Mesenchymal stem cell (in vitro differentiated cells and primary cell): ENCODE measurements at regions not wholly inside any gene's neighbourhood (a gene's known extent, or its start where the extent isn't known, plus 50 kb on each side); places are given as distances from the start of the nearest gene placed in this dataset.
"Not testable (repeated sequence)": the region's sequence is repeated elsewhere in the genome, so short reads cannot be mapped to it uniquely, and the experiment has no call there.

Experiments used
- DNase-seq: peaks from one replicate; pipeline ENCODE4 v3.0.0-alpha.2; 2013
- H2AFZ ChIP-seq: one replicate; pipeline ENCODE4 v1.6.1; 2013; ENCODE audit warnings: low read depth, mild to moderate bottlenecking, control low read depth, inconsistent platforms, low read length, moderate library complexity
- H2AK5ac ChIP-seq: 2 replicates; pipeline ENCODE4 v1.6.1; 2013; ENCODE audit warnings: low read length, moderate library complexity, mild to moderate bottlenecking, inconsistent platforms; ENCODE audit not compliant: severe bottlenecking
- H2BK120ac ChIP-seq: one replicate; pipeline ENCODE4 v1.6.1; 2013; ENCODE audit warnings: low read depth, mild to moderate bottlenecking, inconsistent platforms, low read length, moderate library complexity
- H2BK12ac ChIP-seq, 2 experiments: one replicate each; pipeline ENCODE4 v1.6.1; 2013; ENCODE audit warnings: inconsistent platforms in 2 of 2, low read length in 2 of 2, mild to moderate bottlenecking in 2 of 2, moderate library complexity in 2 of 2, control low read depth in 1 of 2
- H2BK15ac ChIP-seq: one replicate; pipeline ENCODE4 v1.6.1; 2013; ENCODE audit warnings: mild to moderate bottlenecking, low read depth, inconsistent platforms; ENCODE audit not compliant: poor library complexity, severe bottlenecking
- H2BK5ac ChIP-seq: 2 replicates; pipeline ENCODE4 v1.6.1; 2013; ENCODE audit warnings: low read depth, mild to moderate bottlenecking, low read length, control low read depth, inconsistent platforms; ENCODE audit not compliant: poor library complexity, severe bottlenecking
- H3K14ac ChIP-seq, 2 experiments: one replicate each; pipeline ENCODE4 v1.6.1; 2013; ENCODE audit warnings: inconsistent platforms in 2 of 2, low read length in 2 of 2, control low read depth in 1 of 2, mild to moderate bottlenecking in 1 of 2, moderate library complexity in 1 of 2
- H3K18ac ChIP-seq, 2 experiments: one replicate each; pipeline ENCODE4 v1.6.1; 2013; ENCODE audit warnings: inconsistent platforms in 2 of 2, low read length in 2 of 2, control low read depth in 1 of 2, low read depth in 1 of 2, mild to moderate bottlenecking in 1 of 2
- H3K23ac ChIP-seq, 2 experiments: one replicate each; pipeline ENCODE4 v1.6.1; 2013; ENCODE audit warnings: inconsistent platforms in 2 of 2, low read length in 2 of 2, mild to moderate bottlenecking in 2 of 2, moderate library complexity in 2 of 2, control low read depth in 1 of 2
- H3K27ac ChIP-seq: 2 replicates; pipeline ENCODE4 v1.5.1; 2013; ENCODE audit warnings: mild to moderate bottlenecking, moderate library complexity, low read length, control low read depth, inconsistent platforms; ENCODE audit not compliant: poor library complexity, severe bottlenecking
- H3K27me3 ChIP-seq, 2 experiments: 2 replicates each; pipeline versions ENCODE4 v1.6.1 to v1.7.0; 2013; ENCODE audit warnings: low read length in 2 of 2, mild to moderate bottlenecking in 2 of 2, moderate library complexity in 2 of 2, control low read depth in 1 of 2, inconsistent platforms in 1 of 2; ENCODE audit not compliant: control insufficient read depth in 1 of 2, insufficient read depth in 1 of 2
- H3K36me3 ChIP-seq, 2 experiments: 2 replicates each; pipeline versions ENCODE4 v1.6.1 to v1.7.0; 2013; ENCODE audit warnings: low read length in 2 of 2, control low read depth in 1 of 2, inconsistent platforms in 1 of 2, low read depth in 1 of 2, mild to moderate bottlenecking in 1 of 2; ENCODE audit not compliant: insufficient read depth in 2 of 2, control insufficient read depth in 1 of 2
- H3K4ac ChIP-seq, 2 experiments: one replicate each; pipeline ENCODE4 v1.6.1; 2013; ENCODE audit warnings: inconsistent platforms in 2 of 2, low read length in 2 of 2, mild to moderate bottlenecking in 2 of 2, moderate library complexity in 2 of 2, control low read depth in 1 of 2, low read depth in 1 of 2
- H3K4me1 ChIP-seq: 2 replicates; pipeline ENCODE4 v1.6.1; 2013; ENCODE audit warnings: low read depth, low read length, control low read depth; ENCODE audit not compliant: control insufficient read depth, insufficient read depth
- H3K4me2 ChIP-seq: 2 replicates; pipeline ENCODE4 v1.6.1; 2013; ENCODE audit warnings: low read length, mild to moderate bottlenecking, inconsistent platforms; ENCODE audit not compliant: poor library complexity, severe bottlenecking
- H3K4me3 ChIP-seq, 2 experiments: 2 replicates each; pipeline versions ENCODE4 v1.5.1 to v1.7.0; 2013; ENCODE audit warnings: low read length in 2 of 2, mild to moderate bottlenecking in 2 of 2, control low read depth in 1 of 2, low read depth in 1 of 2; ENCODE audit not compliant: insufficient read depth in 1 of 2
- H3K79me1 ChIP-seq: replicated peaks from 2 replicates; pipeline ENCODE4 v1.6.1; 2013; ENCODE audit warnings: mild to moderate bottlenecking, control low read depth, low read length, inconsistent platforms; ENCODE audit not compliant: poor library complexity, severe bottlenecking
- H3K9ac ChIP-seq: 2 replicates; pipeline ENCODE4 v1.7.0; 2013; ENCODE audit warnings: mild to moderate bottlenecking, low read length, moderate library complexity
- H3K9me3 ChIP-seq: 2 replicates; pipeline ENCODE4 v1.7.0; 2013; ENCODE audit warnings: mild to moderate bottlenecking, low read length; ENCODE audit not compliant: control insufficient read depth
- H4K8ac ChIP-seq: one replicate; pipeline ENCODE4 v1.6.1; 2013; ENCODE audit warnings: inconsistent platforms, mild to moderate bottlenecking, low read length, moderate library complexity
- H4K91ac ChIP-seq: one replicate; pipeline ENCODE4 v1.6.1; 2013; ENCODE audit warnings: mild to moderate bottlenecking, low read length, inconsistent platforms
- WGBS: methylation state at CpG from one replicate; pipeline ENCODE4 v1.1.7; 2013; ENCODE audit warnings: mixed read lengths; 5-methylcytosine and 5-hydroxymethylcytosine counted together

DNA sequence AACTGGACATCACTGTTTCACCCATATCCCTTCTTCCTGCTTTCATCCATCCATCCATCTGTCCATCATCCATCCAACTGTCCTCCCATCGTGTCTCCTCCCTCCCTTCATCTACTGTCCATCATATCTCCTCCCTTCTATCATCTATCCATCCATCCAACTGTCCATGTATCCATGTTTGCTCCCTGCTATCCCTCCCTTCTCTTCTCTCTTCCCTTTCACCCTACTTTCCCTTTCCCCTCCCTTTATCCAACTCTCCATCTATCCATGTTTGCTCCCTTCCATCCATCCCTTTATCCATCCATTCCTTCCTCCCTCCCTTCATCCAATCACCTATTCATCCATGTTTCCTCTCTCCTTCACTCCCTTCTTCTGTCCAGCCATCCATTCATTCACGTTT, 92.6 kb upstream of the CTBP2 start:
- Histone ChIP-seq H3K14ac (no peak overlapping the region), H3K18ac (no peak overlapping the region), H2BK120ac (no peak overlapping the region), H3K36me3 (no peaks in the 10 kb centered on the region), H4K8ac (no peak overlapping the region), H2BK15ac (no peak overlapping the region), H3K79me1 (no peaks in the 10 kb centered on the region), H3K4me3 (no peak overlapping the region), H3K4me2 (no peak overlapping the region), H2BK5ac (no peak overlapping the region), H3K9me3 (no peaks in the 10 kb centered on the region), H3K4me1 (no peaks in the 10 kb centered on the region), H3K9ac (no peak overlapping the region), H3K23ac (no peak overlapping the region), H3K27ac (no peak overlapping the region), H2AFZ (no peak overlapping the region), H2BK12ac (no peak overlapping the region), H3K4ac (no peak overlapping the region), H2AK5ac (no peak overlapping the region), H4K91ac (no peak overlapping the region), H3K27me3 (peaks cover 0 to 5% of the 10 kb centered on the region in 2 experiments)
- DNase-seq = no peak
- WGBS = 38% methylated on average over 2 of the region's 2 CpGs

DNA sequence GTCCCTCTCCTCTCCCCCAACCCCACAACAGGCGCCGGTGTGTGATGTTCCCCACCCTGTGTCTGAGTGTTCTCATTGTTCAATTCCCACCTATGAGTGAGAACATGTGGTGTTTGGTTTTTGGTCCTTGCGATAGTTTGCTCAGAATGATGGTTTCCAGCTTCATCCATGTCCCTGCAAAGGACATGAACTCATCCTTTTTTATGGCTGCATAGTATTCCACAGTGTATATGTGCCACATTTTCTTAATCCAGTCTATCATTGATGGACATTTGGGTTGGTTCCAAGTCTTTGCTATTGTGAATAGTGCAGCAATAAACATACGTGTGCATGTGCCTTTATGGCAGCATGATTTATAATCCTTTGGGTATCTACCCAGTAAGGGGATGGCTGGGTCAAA, 90.5 kb upstream of the CTBP2 start:
- not testable (repeated sequence) for H2BK5ac ChIP-seq, H3K9ac ChIP-seq

DNA sequence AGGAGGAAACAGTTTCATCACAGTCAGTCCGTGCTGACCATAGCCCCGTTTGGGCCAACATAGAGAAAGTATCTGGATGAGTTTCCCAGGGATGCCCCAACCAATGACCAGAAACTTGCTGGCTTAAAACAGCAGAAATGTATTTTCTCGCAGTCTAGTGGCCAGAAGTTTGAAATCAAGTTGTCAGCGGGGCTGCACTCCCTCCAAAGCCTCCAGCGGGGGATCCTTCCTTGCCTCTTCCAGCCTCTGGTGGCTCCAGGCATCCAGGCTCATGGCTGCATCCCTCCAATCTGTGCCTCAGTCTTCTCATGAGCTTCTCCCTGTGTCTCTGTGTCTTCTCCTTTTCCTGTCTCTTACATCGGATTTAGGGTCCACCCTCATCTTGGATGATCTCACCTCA, 89.6 kb upstream of the CTBP2 start:
- H3K23ac ChIP-seq = no peak overlapping the region
- WGBS = 75% methylated on average over 6 of the region's 6 CpGs
- no peak overlapping the region for H2BK120ac ChIP-seq
- no peak overlapping the region for H2AK5ac ChIP-seq
- H3K9me3 ChIP-seq = no peaks in the 10 kb centered on the region
- no peak for DNase-seq
- H2BK5ac ChIP-seq = no peak overlapping the region
- no peak overlapping the region for H3K4ac ChIP-seq
- H3K27ac ChIP-seq = no peak overlapping the region
- no peak overlapping the region for H3K9ac ChIP-seq
- H3K4me2 ChIP-seq = no peak overlapping the region
- H3K4me3 ChIP-seq = no peak overlapping the region
- H4K91ac ChIP-seq = no peak overlapping the region
- H4K8ac ChIP-seq = no peak overlapping the region
- peaks cover 10% of the 10 kb centered on the region in 2 experiments for H3K27me3 ChIP-seq
- no peaks in the 10 kb centered on the region for H3K79me1 ChIP-seq
- H3K18ac ChIP-seq = no peak overlapping the region
- H2BK15ac ChIP-seq = no peak overlapping the region
- H3K14ac ChIP-seq = no peak overlapping the region
- H3K36me3 ChIP-seq = no peaks in the 10 kb centered on the region
- no peak overlapping the region for H2BK12ac ChIP-seq
- H2AFZ ChIP-seq = no peak overlapping the region
- H3K4me1 ChIP-seq = no peaks in the 10 kb centered on the region

More for the DNA sequence above, 90.5 kb upstream of the CTBP2 start:
- H3K14ac ChIP-seq, H4K91ac ChIP-seq, H2AFZ ChIP-seq, H3K23ac ChIP-seq, DNase-seq, H3K9me3 ChIP-seq, H3K79me1 ChIP-seq, H3K4ac ChIP-seq, H2AK5ac ChIP-seq, H4K8ac ChIP-seq, H2BK15ac ChIP-seq, H3K4me2 ChIP-seq, H2BK12ac ChIP-seq, H2BK120ac ChIP-seq, H3K27ac ChIP-seq, H3K18ac ChIP-seq, H3K36me3 ChIP-seq, H3K4me1 ChIP-seq, H3K27me3 ChIP-seq, H3K4me3 ChIP-seq: not testable (repeated sequence)
- WGBS = 100% methylated on average over 3 of the region's 4 CpGs

DNA sequence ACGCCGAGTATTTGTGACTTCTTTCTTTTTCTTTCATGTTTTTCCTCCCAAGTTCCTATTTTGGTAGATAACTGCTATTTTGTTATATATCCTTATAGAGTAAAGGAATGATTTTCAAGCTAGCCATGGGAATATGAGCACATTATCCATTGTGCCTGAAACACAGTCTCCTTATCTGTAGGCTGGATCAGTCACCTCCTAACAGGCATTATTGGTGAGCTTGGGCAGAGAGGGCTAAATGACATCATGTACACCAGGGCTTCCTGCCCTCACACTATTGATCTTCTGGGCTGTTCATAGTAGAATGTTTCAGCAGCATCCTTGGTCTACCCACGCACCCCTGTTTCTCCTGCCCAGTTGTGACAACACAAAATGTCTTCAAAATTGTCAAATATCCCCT, 88.1 kb upstream of the CTBP2 start:
- Histone ChIP-seq H4K8ac (no peak overlapping the region), H2BK120ac (no peak overlapping the region), H3K9ac (no peak overlapping the region), H3K4me3 (no peak overlapping the region), H3K14ac (no peak overlapping the region), H3K27ac (no peak overlapping the region), H3K18ac (no peak overlapping the region), H3K27me3 (peaks cover 10% of the 10 kb centered on the region in 2 experiments), H2BK5ac (no peak overlapping the region), H2BK12ac (no peak overlapping the region), H3K79me1 (no peaks in the 10 kb centered on the region), H2BK15ac (no peak overlapping the region), H4K91ac (no peak overlapping the region), H3K4me2 (no peak overlapping the region), H3K36me3 (no peaks in the 10 kb centered on the region), H3K4ac (no peak overlapping the region), H3K23ac (no peak overlapping the region), H2AK5ac (no peak overlapping the region), H2AFZ (no peak overlapping the region), H3K9me3 (no peaks in the 10 kb centered on the region), H3K4me1 (no peaks in the 10 kb centered on the region)
- DNase-seq = no peak
- 100% methylated on average over 1 of the region's 3 CpGs for WGBS
